Vagina (tissue), 2 donors: ENCODE measurements at regions not wholly inside any gene's neighbourhood (a gene's known extent, or its start where the extent isn't known, plus 50 kb on each side); places are given as distances from the start of the nearest gene placed in this dataset.

Experiments used
- CTCF ChIP-seq, 3 experiments: fragments of 450-650 bp in 2 of 3; fragments of 200-600 bp in 1 of 3; sonication (generic) in 1 of 3; IDR thresholded peaks; one replicate each; pipeline ENCODE4 v1.5.1; 2017 to 2019; ENCODE audit warnings: antibody characterized with exemption in 3 of 3, mild to moderate bottlenecking in 2 of 3, moderate library complexity in 2 of 3
- POLR2A ChIP-seq, 2 donors: fragments of 450-650 bp; IDR thresholded peaks; one replicate each; pipeline ENCODE4 v1.6.1; 2017; ENCODE audit warnings: antibody characterized with exemption in 2 of 2, mild to moderate bottlenecking in 2 of 2, moderate library complexity in 2 of 2
- POLR2AphosphoS5 ChIP-seq, 2 donors: sonication (generic); formaldehyde crosslinking; IDR thresholded peaks; one replicate each; pipeline ENCODE4 v1.9.0; 2017; ENCODE audit warnings: antibody characterized with exemption in 2 of 2, mild to moderate bottlenecking in 2 of 2, low read depth in 1 of 2; ENCODE audit not compliant: insufficient read depth in 1 of 2

GRCh38 chr19:41515015-41515652 lies 60.8 kb upstream of the CEACAM21 start:
- TF ChIP-seq CTCF (IDR thresholded peaks at IDR 0.05), result no peak
- no peak for TF ChIP-seq POLR2A (IDR thresholded peaks at IDR 0.05)
- TF ChIP-seq POLR2AphosphoS5 (IDR thresholded peaks at IDR 0.05; ENCODE audit: insufficient read depth in 1 of 2, low read depth in 1 of 2), result no peak
